ENCODE measurements at regions not wholly inside any gene's neighbourhood (a gene's known extent, or its start where the extent isn't known, plus 50 kb on each side); places are given as distances from the start of the nearest gene placed in this dataset.
A peak's percentile ranks its signal among the peaks of the same experiment; 100 is the strongest.

- DNase-seq (ENCODE audit: low read depth): no peak
- no peak overlapping the region for H3K4me3 ChIP-seq (ENCODE audit: control insufficient read depth, low read depth, low read length)
- TF ChIP-seq CTCF (conservative IDR thresholded peaks at IDR 0.05; ENCODE audit: control insufficient read depth, insufficient read depth, low read depth, low read length): no peak
These were observed 332.7 kb downstream of the CASP12 start for GRCh38 chr11:104565583-104565961.

DNA sequence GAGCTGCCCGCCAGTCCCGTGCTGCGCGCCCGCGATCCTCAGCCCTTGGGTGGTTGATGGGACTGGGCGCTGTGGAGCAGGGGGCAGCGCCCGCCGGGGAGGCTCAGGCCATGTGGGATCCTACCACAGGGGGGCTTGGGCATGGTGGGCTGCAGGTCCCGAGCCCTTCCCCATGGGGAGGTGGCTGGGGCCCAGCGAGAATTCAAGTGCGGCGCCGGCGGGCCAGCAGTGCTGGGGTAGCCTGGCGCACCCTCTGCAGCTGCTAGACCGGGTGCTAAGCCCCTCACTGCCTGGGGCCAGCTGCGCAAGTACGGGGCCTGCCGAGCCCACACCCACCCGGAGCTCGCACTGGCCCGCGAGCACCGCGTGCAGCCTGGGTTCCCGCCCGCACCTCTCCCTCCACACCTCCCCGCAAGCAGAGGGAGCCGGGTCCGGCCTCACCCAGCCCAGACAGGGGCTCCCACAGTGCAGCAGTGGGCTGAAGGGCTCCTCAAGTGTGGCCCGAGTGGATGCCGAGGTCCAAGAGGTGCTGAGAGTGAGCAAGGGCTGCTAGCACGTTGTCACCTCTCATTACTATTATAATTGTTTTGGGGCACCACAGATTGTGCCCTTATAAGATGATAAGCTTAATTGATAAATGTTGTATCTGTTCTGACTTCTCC, 333.2 kb downstream of the CASP12 start:
- no peak for TF ChIP-seq CTCF (conservative IDR thresholded peaks at IDR 0.05; ENCODE audit: control insufficient read depth, insufficient read depth, low read depth, low read length)
- DNase-seq (ENCODE audit: low read depth): no peak
- H3K4me3 ChIP-seq (ENCODE audit: control insufficient read depth, low read depth, low read length): no peak overlapping the region

DNA sequence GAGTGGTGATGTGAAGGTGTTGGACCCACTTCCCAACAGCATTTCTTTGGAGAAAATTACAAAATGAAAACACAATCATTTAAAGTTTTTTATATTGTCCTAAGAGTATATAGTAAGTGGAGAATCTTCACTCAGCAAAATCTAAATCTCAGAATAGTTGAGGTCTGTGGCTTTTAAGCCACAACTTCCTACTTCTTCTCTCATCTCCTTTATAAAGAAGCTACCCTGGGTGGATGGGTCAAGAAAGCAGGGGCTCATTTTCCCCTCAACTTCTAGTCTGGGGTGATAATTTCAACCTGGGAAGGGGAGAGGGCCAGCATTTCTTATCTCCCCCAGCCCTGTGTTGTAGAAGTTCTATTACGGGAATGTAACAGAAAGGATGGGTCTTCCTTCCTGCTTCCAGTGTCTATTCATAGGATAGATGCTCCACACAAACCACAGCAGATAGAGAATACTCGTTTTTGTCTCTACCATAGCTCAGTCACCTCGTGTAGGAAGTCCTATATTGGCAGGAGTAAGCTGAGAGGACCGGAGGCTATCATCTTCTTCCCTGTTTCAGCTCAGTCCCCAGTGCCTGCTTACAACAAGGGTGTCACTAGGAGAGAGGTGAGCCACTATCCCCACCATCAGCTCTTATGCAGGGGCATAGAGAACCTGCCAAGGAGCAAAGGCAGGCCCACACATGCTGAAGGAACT, 341.5 kb downstream of the CASP12 start:
- no peak for DNase-seq (ENCODE audit: low read depth)
- no peak for TF ChIP-seq CTCF (conservative IDR thresholded peaks at IDR 0.05; ENCODE audit: control insufficient read depth, insufficient read depth, low read depth, low read length)
- H3K4me3 ChIP-seq (ENCODE audit: control insufficient read depth, low read depth, low read length): no peak overlapping the region

GRCh38 chr11:104549019-104549418, 349.2 kb downstream of the CASP12 start:
- no peak for DNase-seq (ENCODE audit: low read depth)
- TF ChIP-seq CTCF (conservative IDR thresholded peaks at IDR 0.05; ENCODE audit: control insufficient read depth, insufficient read depth, low read depth, low read length): no peak
- H3K4me3 ChIP-seq (ENCODE audit: control insufficient read depth, low read depth, low read length): no peak overlapping the region

DNA sequence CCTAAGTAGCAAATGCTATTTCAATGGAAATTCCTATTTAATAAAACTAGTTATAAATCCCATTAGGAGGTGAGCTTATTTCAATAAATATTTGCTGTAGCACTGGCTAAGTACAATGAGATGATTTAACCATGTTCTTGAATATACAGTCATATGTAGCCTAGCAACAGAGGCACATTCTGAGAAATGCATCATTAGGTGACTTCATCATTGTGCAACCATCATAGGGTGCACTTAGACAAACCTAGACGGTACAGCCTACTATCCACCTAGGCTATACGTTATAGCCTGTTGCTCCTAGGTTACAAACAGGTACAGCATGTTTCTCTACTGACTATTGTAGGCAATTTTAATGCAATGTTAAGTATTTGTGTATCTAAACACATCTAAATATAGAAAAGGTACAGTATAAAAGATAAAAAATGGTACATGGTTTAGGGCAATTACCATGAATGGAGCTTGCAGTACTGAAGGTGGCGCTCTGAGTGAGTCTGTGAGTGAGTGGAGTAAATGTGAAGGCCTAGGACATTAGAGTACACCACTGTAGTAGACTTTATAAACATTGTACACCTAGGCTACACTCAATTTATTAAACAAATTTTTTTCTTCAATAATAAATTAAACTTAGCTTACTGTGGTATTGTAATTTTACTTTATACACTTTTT, 350.1 kb downstream of the CASP12 start:
- H3K4me3 ChIP-seq (ENCODE audit: control insufficient read depth, low read depth, low read length): no peak overlapping the region
- no peak for TF ChIP-seq CTCF (conservative IDR thresholded peaks at IDR 0.05; ENCODE audit: control insufficient read depth, insufficient read depth, low read depth, low read length)
- peak; percentile 58 for DNase-seq (ENCODE audit: low read depth)

GRCh38 chr11:104546501-104546900, 351.8 kb downstream of the CASP12 start:
- no peak overlapping the region for H3K4me3 ChIP-seq (ENCODE audit: control insufficient read depth, low read depth, low read length)
- DNase-seq (ENCODE audit: low read depth): no peak
- TF ChIP-seq CTCF (conservative IDR thresholded peaks at IDR 0.05; ENCODE audit: control insufficient read depth, insufficient read depth, low read depth, low read length): no peak

Measured in fibroblast of mammary gland (primary cell).